Natural killer cell (primary cell): ENCODE measurements at regions not wholly inside any gene's neighbourhood (a gene's known extent, or its start where the extent isn't known, plus 50 kb on each side); places are given as distances from the start of the nearest gene placed in this dataset.
"Not testable (repeated sequence)": the region's sequence is repeated elsewhere in the genome, so short reads cannot be mapped to it uniquely, and the experiment has no call there.

Experiments
- ATAC-seq, 3 donors: fragments of 150-1000 bp in 2 of 3; fragments of 200-7000 bp in 1 of 3; cut with Tn5 transposase; 1 replicate in 1 of 3; 2 replicates in 2 of 3; pipeline ENCODE4 v1.10.0; 2021; ENCODE audit warnings: mild to moderate bottlenecking in 2 of 3, moderate library complexity in 2 of 3
- DNase-seq, 2 donors: peaks; one replicate each; pipeline versions ENCODE4 v3.0.0 to v3.0.0-alpha.2; 2013 to 2021; ENCODE audit warnings: mixed read lengths in 1 of 2
- H3K27ac ChIP-seq: one replicate; pipeline ENCODE4 v1.5.1; 2013; ENCODE audit warnings: mild to moderate bottlenecking, low read length
- H3K27me3 ChIP-seq: one replicate; pipeline ENCODE4 v1.6.1; 2013; ENCODE audit warnings: low read length; ENCODE audit not compliant: control insufficient read depth, insufficient read depth
- H3K36me3 ChIP-seq: one replicate; pipeline ENCODE4 v1.6.1; 2013; ENCODE audit warnings: low read length; ENCODE audit not compliant: control insufficient read depth, insufficient read depth
- H3K4me1 ChIP-seq: one replicate; pipeline ENCODE4 v1.6.1; 2013; ENCODE audit warnings: low read length; ENCODE audit not compliant: control insufficient read depth, insufficient read depth
- H3K4me3 ChIP-seq: one replicate; pipeline ENCODE4 v1.5.1; 2013; ENCODE audit warnings: low read length
- H3K9me3 ChIP-seq: one replicate; pipeline ENCODE4 v1.6.1; 2013; ENCODE audit warnings: low read length; ENCODE audit not compliant: control insufficient read depth, insufficient read depth
- H3K27ac Mint-ChIP-seq, 2 donors: one replicate each; pipeline ENCODE4 v1.8.0; 2022; ENCODE audit warnings: mild to moderate bottlenecking in 2 of 2, mixed read lengths in 2 of 2, moderate library complexity in 1 of 2
- H3K27me3 Mint-ChIP-seq, 2 donors: one replicate each; pipeline ENCODE4 v1.8.0; 2022; ENCODE audit warnings: low read depth in 2 of 2, mixed read lengths in 2 of 2
- H3K36me3 Mint-ChIP-seq: one replicate; pipeline ENCODE4 v1.8.0; 2022; ENCODE audit warnings: mixed read lengths
- H3K4me1 Mint-ChIP-seq, 2 donors: one replicate each; pipeline ENCODE4 v1.8.0; 2022; ENCODE audit warnings: mixed read lengths in 2 of 2
- H3K4me3 Mint-ChIP-seq: one replicate; pipeline ENCODE4 v1.8.0; 2022; ENCODE audit warnings: mild to moderate bottlenecking, moderate library complexity, mixed read lengths
- H3K9me3 Mint-ChIP-seq, 2 donors: one replicate each; pipeline ENCODE4 v1.8.0; 2022; ENCODE audit warnings: mixed read lengths in 2 of 2
- WGBS: methylation state at CpG from one replicate; pipeline ENCODE4 v1.1.7; 2013; ENCODE audit warnings: missing lambda C conversion rate; ENCODE audit not compliant: insufficient coverage; 5-methylcytosine and 5-hydroxymethylcytosine counted together
- intact Hi-C: fragments of 100-400 bp; cut with micrococcal nuclease; formaldehyde crosslinking; loops from one replicate; pipeline ENCODE4 v1.14.2; 2022
- TF ChIP-seq, protein P1 (sequence below): fragments of 200-600 bp; IDR thresholded peaks from one replicate; pipeline ENCODE4 v1.8.0; 2022; ENCODE audit warnings: antibody characterized with exemption

DNA sequence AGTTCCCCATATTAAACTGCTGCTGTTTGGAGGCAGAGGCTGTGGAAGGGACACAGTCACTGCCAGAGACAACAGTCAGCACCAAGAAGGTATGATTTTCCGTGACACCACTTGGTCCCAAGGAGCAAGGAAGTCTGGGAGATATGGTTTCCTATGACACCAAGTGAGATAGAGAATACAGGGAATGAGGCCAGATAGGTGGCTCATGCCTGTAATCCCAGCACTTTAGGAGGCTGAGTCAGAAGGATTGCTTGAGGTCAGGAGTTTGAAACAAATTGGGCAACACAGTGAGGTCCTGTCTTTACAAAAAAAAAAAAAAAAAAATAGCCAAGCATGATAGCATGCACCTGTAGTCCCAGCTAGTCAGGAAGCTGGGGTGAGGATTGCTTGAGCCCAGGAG lies 90.8 kb downstream of the ABCC12 start:
- Mint-ChIP-seq H3K27ac (no peak overlapping the region), H3K27me3 (peaks cover under 1 to 8% of the 10 kb centered on the region in 2 donors), H3K36me3 (no peaks in the 10 kb centered on the region), H3K4me3 (no peak overlapping the region), H3K4me1 (no peaks in the 10 kb centered on the region), H3K9me3 (no peaks in the 10 kb centered on the region)
- no peak overlapping the region for H3K4me3 ChIP-seq
- intact Hi-C loops, result no loop called here
- no peak for ATAC-seq
- H3K36me3 ChIP-seq, result no peaks in the 10 kb centered on the region
- H3K4me1 ChIP-seq, result no peaks in the 10 kb centered on the region
- 73% methylated on average over 1 of the region's 1 CpG for WGBS
- H3K27me3 ChIP-seq, result no peaks in the 10 kb centered on the region
- TF ChIP-seq, protein P1, sequence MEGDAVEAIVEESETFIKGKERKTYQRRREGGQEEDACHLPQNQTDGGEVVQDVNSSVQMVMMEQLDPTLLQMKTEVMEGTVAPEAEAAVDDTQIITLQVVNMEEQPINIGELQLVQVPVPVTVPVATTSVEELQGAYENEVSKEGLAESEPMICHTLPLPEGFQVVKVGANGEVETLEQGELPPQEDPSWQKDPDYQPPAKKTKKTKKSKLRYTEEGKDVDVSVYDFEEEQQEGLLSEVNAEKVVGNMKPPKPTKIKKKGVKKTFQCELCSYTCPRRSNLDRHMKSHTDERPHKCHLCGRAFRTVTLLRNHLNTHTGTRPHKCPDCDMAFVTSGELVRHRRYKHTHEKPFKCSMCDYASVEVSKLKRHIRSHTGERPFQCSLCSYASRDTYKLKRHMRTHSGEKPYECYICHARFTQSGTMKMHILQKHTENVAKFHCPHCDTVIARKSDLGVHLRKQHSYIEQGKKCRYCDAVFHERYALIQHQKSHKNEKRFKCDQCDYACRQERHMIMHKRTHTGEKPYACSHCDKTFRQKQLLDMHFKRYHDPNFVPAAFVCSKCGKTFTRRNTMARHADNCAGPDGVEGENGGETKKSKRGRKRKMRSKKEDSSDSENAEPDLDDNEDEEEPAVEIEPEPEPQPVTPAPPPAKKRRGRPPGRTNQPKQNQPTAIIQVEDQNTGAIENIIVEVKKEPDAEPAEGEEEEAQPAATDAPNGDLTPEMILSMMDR, result no peak
- no peak for DNase-seq
- no peak overlapping the region for H3K27ac ChIP-seq
- H3K9me3 ChIP-seq, result no peaks in the 10 kb centered on the region

DNA sequence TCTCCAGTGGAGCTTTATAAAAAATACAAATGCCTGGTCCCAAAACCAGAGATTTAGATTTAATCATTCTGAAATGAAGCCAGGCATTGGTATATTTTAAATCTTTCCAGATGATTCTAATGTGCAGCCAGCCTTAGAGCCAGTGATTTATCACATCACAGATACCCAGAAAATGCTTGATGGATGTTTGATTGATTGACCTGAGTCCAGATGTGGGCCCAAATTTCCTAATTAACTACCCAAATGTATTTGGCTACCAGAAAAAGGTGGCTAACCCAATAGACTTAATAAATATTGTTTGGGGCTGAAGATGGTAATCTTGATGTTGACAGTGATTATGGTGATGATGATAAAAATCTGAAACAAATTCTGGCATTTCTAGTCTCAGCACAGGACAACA lies 93.1 kb downstream of the ABCC12 start:
- H3K36me3 ChIP-seq, result no peaks in the 10 kb centered on the region
- intact Hi-C loops, result no loop called here
- ATAC-seq (no peak), DNase-seq (no peak)
- no peak overlapping the region for H3K4me3 Mint-ChIP-seq
- H3K27ac Mint-ChIP-seq, result no peak overlapping the region
- no peaks in the 10 kb centered on the region for H3K9me3 ChIP-seq
- no peaks in the 10 kb centered on the region for H3K4me1 ChIP-seq
- no peak overlapping the region for H3K27ac ChIP-seq
- H3K27me3 Mint-ChIP-seq, result peaks cover 0 to 2% of the 10 kb centered on the region in 2 donors
- H3K4me3 ChIP-seq, result no peak overlapping the region
- no peaks in the 10 kb centered on the region for H3K9me3 Mint-ChIP-seq
- TF ChIP-seq, protein P1, result no peak
- H3K36me3 Mint-ChIP-seq, result no peaks in the 10 kb centered on the region
- no peaks in the 10 kb centered on the region for H3K4me1 Mint-ChIP-seq
- H3K27me3 ChIP-seq, result no peaks in the 10 kb centered on the region

DNA sequence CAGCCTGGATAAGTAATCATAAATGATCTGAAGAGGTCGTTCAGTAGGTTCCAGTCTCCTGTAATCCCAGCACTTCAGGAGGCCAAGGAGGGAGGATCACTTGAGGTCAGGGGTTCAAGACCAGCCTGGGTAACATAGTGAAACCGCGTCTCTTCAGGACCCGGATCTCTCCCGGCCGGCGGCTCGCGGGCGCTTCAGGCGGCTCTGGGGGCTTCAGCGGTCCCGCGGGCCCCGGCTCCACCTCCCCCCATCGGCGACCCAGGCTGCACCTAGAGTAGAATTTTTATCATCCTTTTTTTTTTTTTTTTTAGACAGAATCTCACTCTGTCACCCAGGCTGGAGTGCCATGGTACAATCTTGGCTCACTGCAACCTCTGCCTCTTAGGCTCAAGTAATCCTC lies 95.9 kb downstream of the ABCC12 start:
- peaks cover 0 to under 1% of the 10 kb centered on the region in 2 donors for H3K4me1 Mint-ChIP-seq
- no peak for ATAC-seq
- WGBS, result 94% methylated on average over 17 of the region's 17 CpGs

DNA sequence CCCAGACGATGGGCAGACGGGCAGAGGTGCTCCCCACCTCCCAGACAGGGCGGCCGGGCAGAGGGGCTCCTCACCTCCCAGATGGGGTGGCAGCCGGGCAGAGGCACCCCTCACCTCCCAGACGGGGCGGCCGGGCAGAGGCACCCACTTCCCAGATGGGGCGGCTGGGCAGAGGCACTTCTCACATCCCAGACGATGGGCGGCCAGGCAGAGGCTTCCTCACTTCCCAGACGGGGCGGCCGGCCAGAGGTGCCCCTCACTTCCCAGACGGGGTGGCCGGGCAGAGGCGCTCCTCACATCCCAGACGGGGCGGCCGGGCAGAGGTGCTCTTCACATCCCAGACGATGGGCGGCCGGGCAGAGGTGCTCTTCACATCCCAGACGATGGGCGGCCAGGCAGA lies 96.6 kb downstream of the ABCC12 start:
- H3K27ac Mint-ChIP-seq, H3K36me3 Mint-ChIP-seq, H3K4me3 Mint-ChIP-seq, H3K27me3 ChIP-seq, H3K4me1 ChIP-seq, ATAC-seq, H3K9me3 Mint-ChIP-seq, H3K27ac ChIP-seq, H3K4me3 ChIP-seq, intact Hi-C loops, DNase-seq, H3K9me3 ChIP-seq, H3K36me3 ChIP-seq, H3K4me1 Mint-ChIP-seq: not testable (repeated sequence)
- 95% methylated on average over 25 of the region's 25 CpGs for WGBS
- H3K27me3 Mint-ChIP-seq, result peaks cover 5 to 14% of the 10 kb centered on the region in 2 donors

More for the DNA sequence above, 95.9 kb downstream of the ABCC12 start:
- Histone ChIP-seq H3K4me3 (no peak overlapping the region), H3K36me3 (no peaks in the 10 kb centered on the region), H3K27me3 (no peaks in the 10 kb centered on the region), H3K27ac (no peak overlapping the region), H3K4me1 (no peaks in the 10 kb centered on the region), H3K9me3 (no peaks in the 10 kb centered on the region)
- H3K27ac Mint-ChIP-seq, result no peak overlapping the region
- no peaks in the 10 kb centered on the region for H3K9me3 Mint-ChIP-seq
- DNase-seq, result no peak
- intact Hi-C loops, result no loop called here
- peaks cover 5 to 8% of the 10 kb centered on the region in 2 donors for H3K27me3 Mint-ChIP-seq
- H3K36me3 Mint-ChIP-seq, result no peaks in the 10 kb centered on the region
- TF ChIP-seq, protein P1, result no peak
- H3K4me3 Mint-ChIP-seq, result no peak overlapping the region
